ENCODE measurements at regions not wholly inside any gene's neighbourhood (a gene's known extent, or its start where the extent isn't known, plus 50 kb on each side); places are given as distances from the start of the nearest gene placed in this dataset.
A peak's percentile ranks its signal among the peaks of the same experiment; 100 is the strongest.

GRCh38 chr12:77210724-77211123 is 145.4 kb upstream of the E2F7 start:
- no peak for TF ChIP-seq CTCF (IDR thresholded peaks at IDR 0.05; ENCODE audit: unreplicated experiment)
- no TSS peak for BruUV-seq (replicated peaks)
- H3K36me3 Mint-ChIP-seq (ENCODE audit: insufficient read depth, unreplicated experiment), result peaks cover 2% of the 10 kb centered on the region
- no peaks in the 10 kb centered on the region for H3K4me1 Mint-ChIP-seq (ENCODE audit: insufficient read depth, unreplicated experiment)
- intact Hi-C loops (cut with micrococcal nuclease), result no loop called here
- no peak for DNase-seq (ENCODE audit: unreplicated experiment)
- H3K27me3 Mint-ChIP-seq (ENCODE audit: insufficient read depth, unreplicated experiment), result no peaks in the 10 kb centered on the region
- CTCF ChIA-PET, result interaction anchor here (0.6 to 1.0 kb wide), 2 partner anchors 10 to 474 kb away, joined by 3 read pairs; no protein-coding TSS in a partner anchor
- POLR2A ChIA-PET, result interaction anchor here (0.8 to 1.0 kb wide), 2 partner anchors 16 to 20 kb away, joined by 3 to 6 read pairs; no protein-coding TSS in a partner anchor
- H3K27ac Mint-ChIP-seq (ENCODE audit: low read depth, unreplicated experiment), result no peak overlapping the region
- no peak overlapping the region for H3K4me3 Mint-ChIP-seq (ENCODE audit: unreplicated experiment)
- H3K9me3 Mint-ChIP-seq (ENCODE audit: unreplicated experiment), result peaks cover 14% of the 10 kb centered on the region

GRCh38 chr12:77204083-77204482 is 138.7 kb upstream of the E2F7 start:
- ChIA-PET POLR2A (no interaction called here), CTCF (no interaction called here)
- Mint-ChIP-seq H3K9me3 (ENCODE audit: unreplicated experiment) (no peaks in the 10 kb centered on the region), H3K36me3 (ENCODE audit: insufficient read depth, unreplicated experiment) (no peaks in the 10 kb centered on the region), H3K27me3 (ENCODE audit: insufficient read depth, unreplicated experiment) (no peaks in the 10 kb centered on the region), H3K4me3 (ENCODE audit: unreplicated experiment) (no peak overlapping the region), H3K4me1 (ENCODE audit: insufficient read depth, unreplicated experiment) (no peaks in the 10 kb centered on the region), H3K27ac (ENCODE audit: low read depth, unreplicated experiment) (no peak overlapping the region)
- no peak for TF ChIP-seq CTCF (IDR thresholded peaks at IDR 0.05; ENCODE audit: unreplicated experiment)
- no TSS peak for BruUV-seq (replicated peaks)
- intact Hi-C loops (cut with micrococcal nuclease), result no loop called here
- DNase-seq (ENCODE audit: unreplicated experiment), result peak; percentile 4

- POLR2A ChIA-PET, result no interaction called here
- intact Hi-C loops (cut with micrococcal nuclease), result no loop called here
- no peak for DNase-seq (ENCODE audit: unreplicated experiment)
Observed at GRCh38 chr12:77202457-77203060, 137.2 kb upstream of the E2F7 start.

GRCh38 chr12:77189901-77190416 is 124.6 kb upstream of the E2F7 start:
- no peak overlapping the region for H3K4me3 Mint-ChIP-seq (ENCODE audit: unreplicated experiment)
- CTCF ChIA-PET, result no interaction called here
- no peak overlapping the region for H3K27ac Mint-ChIP-seq (ENCODE audit: low read depth, unreplicated experiment)
- peaks cover 7% of the 10 kb centered on the region for H3K9me3 Mint-ChIP-seq (ENCODE audit: unreplicated experiment)
- peaks cover 20% of the 10 kb centered on the region for H3K4me1 Mint-ChIP-seq (ENCODE audit: insufficient read depth, unreplicated experiment)
- POLR2A ChIA-PET, result interaction anchor here (0.7 to 1.0 kb wide), 3 partner anchors 20 to 303 kb away, joined by 3 read pairs; no protein-coding TSS in a partner anchor
- no TSS peak for BruUV-seq (replicated peaks)
- TF ChIP-seq CTCF (IDR thresholded peaks at IDR 0.05; ENCODE audit: unreplicated experiment), result no peak
- intact Hi-C loops (cut with micrococcal nuclease), result no loop called here
- H3K27me3 Mint-ChIP-seq (ENCODE audit: insufficient read depth, unreplicated experiment), result no peaks in the 10 kb centered on the region
- H3K36me3 Mint-ChIP-seq (ENCODE audit: insufficient read depth, unreplicated experiment), result no peaks in the 10 kb centered on the region
- peak; percentile 38 for DNase-seq (ENCODE audit: unreplicated experiment)

More at GRCh38 chr12:77202457-77203060, 137.2 kb upstream of the E2F7 start:
- H3K4me3 Mint-ChIP-seq (ENCODE audit: unreplicated experiment), result no peak overlapping the region
- no peak for TF ChIP-seq CTCF (IDR thresholded peaks at IDR 0.05; ENCODE audit: unreplicated experiment)
- BruUV-seq (replicated peaks), result no TSS peak
- H3K4me1 Mint-ChIP-seq (ENCODE audit: insufficient read depth, unreplicated experiment), result no peaks in the 10 kb centered on the region
- H3K9me3 Mint-ChIP-seq (ENCODE audit: unreplicated experiment), result no peaks in the 10 kb centered on the region
- CTCF ChIA-PET, result interaction anchor here (0.6 kb wide), 1 partner anchor 1268 kb away, joined by 3 read pairs; no protein-coding TSS in a partner anchor
- no peaks in the 10 kb centered on the region for H3K36me3 Mint-ChIP-seq (ENCODE audit: insufficient read depth, unreplicated experiment)
- no peaks in the 10 kb centered on the region for H3K27me3 Mint-ChIP-seq (ENCODE audit: insufficient read depth, unreplicated experiment)
- no peak overlapping the region for H3K27ac Mint-ChIP-seq (ENCODE audit: low read depth, unreplicated experiment)
